ENCODE measurements at regions not wholly inside any gene's neighbourhood (a gene's known extent, or its start where the extent isn't known, plus 50 kb on each side); places are given as distances from the start of the nearest gene placed in this dataset.

DNA sequence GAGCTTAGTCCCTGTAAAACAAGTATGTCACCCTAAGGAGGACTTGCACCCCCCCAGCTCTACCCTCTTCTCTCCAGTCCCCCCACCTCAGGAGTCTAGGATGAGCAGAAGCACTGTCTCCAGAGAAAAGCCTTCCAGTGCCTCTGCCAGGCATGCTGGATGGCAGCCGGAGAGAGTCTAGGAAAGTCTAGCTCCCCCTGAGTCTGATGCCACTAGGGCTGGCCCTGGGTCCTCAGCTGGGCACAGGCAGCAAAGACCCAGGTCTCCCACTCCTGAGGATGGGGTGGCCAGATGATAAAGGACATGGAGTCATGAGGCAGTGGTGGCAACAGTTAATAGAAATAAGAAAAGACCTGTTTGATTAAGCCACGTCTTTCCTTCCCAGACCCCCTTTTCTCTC, 225.6 kb downstream of the CYP26B1 start:
- CTCF ChIA-PET: interaction anchor here (1.0 to 4.3 kb wide), 4 partner anchors 14 to 824 kb away, joined by 4 to 32 read pairs (median 16); no protein-coding TSS in a partner anchor
- POLR2A ChIA-PET: no interaction called here
- TF ChIP-seq KLF5 (IDR thresholded peaks at IDR 0.05; ENCODE audit: partially characterized antibody) (no peak), PAX8 (IDR thresholded peaks at IDR 0.05) (no peak), MEF2B (IDR thresholded peaks at IDR 0.05; ENCODE audit: partially characterized antibody, poor library complexity, severe bottlenecking) (no peak), RAD21 (IDR thresholded peaks at IDR 0.05; ENCODE audit: insufficient read depth, low read depth, low read length) (no peak), FOXM1 (IDR thresholded peaks at IDR 0.05; ENCODE audit: low read depth, low read length) (no peak), RB1 (IDR thresholded peaks at IDR 0.05; ENCODE audit: borderline replicate concordance) (no peak), NR2F1 (conservative IDR thresholded peaks at IDR 0.05) (no peak)
- TF ChIP-seq, protein P1, sequence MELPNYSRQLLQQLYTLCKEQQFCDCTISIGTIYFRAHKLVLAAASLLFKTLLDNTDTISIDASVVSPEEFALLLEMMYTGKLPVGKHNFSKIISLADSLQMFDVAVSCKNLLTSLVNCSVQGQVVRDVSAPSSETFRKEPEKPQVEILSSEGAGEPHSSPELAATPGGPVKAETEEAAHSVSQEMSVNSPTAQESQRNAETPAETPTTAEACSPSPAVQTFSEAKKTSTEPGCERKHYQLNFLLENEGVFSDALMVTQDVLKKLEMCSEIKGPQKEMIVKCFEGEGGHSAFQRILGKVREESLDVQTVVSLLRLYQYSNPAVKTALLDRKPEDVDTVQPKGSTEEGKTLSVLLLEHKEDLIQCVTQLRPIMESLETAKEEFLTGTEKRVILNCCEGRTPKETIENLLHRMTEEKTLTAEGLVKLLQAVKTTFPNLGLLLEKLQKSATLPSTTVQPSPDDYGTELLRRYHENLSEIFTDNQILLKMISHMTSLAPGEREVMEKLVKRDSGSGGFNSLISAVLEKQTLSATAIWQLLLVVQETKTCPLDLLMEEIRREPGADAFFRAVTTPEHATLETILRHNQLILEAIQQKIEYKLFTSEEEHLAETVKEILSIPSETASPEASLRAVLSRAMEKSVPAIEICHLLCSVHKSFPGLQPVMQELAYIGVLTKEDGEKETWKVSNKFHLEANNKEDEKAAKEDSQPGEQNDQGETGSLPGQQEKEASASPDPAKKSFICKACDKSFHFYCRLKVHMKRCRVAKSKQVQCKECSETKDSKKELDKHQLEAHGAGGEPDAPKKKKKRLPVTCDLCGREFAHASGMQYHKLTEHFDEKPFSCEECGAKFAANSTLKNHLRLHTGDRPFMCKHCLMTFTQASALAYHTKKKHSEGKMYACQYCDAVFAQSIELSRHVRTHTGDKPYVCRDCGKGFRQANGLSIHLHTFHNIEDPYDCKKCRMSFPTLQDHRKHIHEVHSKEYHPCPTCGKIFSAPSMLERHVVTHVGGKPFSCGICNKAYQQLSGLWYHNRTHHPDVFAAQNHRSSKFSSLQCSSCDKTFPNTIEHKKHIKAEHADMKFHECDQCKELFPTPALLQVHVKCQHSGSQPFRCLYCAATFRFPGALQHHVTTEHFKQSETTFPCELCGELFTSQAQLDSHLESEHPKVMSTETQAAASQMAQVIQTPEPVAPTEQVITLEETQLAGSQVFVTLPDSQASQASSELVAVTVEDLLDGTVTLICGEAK (IDR thresholded peaks at IDR 0.05; ENCODE audit: borderline replicate concordance): no peak
- TF ChIP-seq, protein P2, sequence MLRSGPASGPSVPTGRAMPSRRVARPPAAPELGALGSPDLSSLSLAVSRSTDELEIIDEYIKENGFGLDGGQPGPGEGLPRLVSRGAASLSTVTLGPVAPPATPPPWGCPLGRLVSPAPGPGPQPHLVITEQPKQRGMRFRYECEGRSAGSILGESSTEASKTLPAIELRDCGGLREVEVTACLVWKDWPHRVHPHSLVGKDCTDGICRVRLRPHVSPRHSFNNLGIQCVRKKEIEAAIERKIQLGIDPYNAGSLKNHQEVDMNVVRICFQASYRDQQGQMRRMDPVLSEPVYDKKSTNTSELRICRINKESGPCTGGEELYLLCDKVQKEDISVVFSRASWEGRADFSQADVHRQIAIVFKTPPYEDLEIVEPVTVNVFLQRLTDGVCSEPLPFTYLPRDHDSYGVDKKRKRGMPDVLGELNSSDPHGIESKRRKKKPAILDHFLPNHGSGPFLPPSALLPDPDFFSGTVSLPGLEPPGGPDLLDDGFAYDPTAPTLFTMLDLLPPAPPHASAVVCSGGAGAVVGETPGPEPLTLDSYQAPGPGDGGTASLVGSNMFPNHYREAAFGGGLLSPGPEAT (IDR thresholded peaks at IDR 0.05; ENCODE audit: low read depth): no peak
- TF ChIP-seq, protein P3, sequence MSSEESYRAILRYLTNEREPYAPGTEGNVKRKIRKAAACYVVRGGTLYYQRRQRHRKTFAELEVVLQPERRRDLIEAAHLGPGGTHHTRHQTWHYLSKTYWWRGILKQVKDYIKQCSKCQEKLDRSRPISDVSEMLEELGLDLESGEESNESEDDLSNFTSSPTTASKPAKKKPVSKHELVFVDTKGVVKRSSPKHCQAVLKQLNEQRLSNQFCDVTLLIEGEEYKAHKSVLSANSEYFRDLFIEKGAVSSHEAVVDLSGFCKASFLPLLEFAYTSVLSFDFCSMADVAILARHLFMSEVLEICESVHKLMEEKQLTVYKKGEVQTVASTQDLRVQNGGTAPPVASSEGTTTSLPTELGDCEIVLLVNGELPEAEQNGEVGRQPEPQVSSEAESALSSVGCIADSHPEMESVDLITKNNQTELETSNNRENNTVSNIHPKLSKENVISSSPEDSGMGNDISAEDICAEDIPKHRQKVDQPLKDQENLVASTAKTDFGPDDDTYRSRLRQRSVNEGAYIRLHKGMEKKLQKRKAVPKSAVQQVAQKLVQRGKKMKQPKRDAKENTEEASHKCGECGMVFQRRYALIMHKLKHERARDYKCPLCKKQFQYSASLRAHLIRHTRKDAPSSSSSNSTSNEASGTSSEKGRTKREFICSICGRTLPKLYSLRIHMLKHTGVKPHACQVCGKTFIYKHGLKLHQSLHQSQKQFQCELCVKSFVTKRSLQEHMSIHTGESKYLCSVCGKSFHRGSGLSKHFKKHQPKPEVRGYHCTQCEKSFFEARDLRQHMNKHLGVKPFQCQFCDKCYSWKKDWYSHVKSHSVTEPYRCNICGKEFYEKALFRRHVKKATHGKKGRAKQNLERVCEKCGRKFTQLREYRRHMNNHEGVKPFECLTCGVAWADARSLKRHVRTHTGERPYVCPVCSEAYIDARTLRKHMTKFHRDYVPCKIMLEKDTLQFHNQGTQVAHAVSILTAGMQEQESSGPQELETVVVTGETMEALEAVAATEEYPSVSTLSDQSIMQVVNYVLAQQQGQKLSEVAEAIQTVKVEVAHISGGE (CRISPR knock-in tag; IDR thresholded peaks at IDR 0.05): no peak
- TF ChIP-seq, protein P4, sequence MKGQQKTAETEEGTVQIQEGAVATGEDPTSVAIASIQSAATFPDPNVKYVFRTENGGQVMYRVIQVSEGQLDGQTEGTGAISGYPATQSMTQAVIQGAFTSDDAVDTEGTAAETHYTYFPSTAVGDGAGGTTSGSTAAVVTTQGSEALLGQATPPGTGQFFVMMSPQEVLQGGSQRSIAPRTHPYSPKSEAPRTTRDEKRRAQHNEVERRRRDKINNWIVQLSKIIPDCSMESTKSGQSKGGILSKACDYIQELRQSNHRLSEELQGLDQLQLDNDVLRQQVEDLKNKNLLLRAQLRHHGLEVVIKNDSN (IDR thresholded peaks at IDR 0.05; ENCODE audit: borderline replicate concordance, extremely low read length, insufficient read depth, low read depth, low read length): no peak
- TF ChIP-seq, protein P5, sequence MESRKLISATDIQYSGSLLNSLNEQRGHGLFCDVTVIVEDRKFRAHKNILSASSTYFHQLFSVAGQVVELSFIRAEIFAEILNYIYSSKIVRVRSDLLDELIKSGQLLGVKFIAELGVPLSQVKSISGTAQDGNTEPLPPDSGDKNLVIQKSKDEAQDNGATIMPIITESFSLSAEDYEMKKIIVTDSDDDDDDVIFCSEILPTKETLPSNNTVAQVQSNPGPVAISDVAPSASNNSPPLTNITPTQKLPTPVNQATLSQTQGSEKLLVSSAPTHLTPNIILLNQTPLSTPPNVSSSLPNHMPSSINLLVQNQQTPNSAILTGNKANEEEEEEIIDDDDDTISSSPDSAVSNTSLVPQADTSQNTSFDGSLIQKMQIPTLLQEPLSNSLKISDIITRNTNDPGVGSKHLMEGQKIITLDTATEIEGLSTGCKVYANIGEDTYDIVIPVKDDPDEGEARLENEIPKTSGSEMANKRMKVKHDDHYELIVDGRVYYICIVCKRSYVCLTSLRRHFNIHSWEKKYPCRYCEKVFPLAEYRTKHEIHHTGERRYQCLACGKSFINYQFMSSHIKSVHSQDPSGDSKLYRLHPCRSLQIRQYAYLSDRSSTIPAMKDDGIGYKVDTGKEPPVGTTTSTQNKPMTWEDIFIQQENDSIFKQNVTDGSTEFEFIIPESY (IDR thresholded peaks at IDR 0.05): no peak

More for the DNA sequence above, 225.6 kb downstream of the CYP26B1 start:
- Histone ChIP-seq H3K4me1 (ENCODE audit: control insufficient read depth, insufficient read depth, low read length) (no peaks in the 10 kb centered on the region), H3K79me2 (ENCODE audit: control insufficient read depth, insufficient read depth, low read length) (no peaks in the 10 kb centered on the region), H3K4me2 (ENCODE audit: control insufficient read depth, insufficient read depth) (no peak overlapping the region), H2AFZ (ENCODE audit: control insufficient read depth, low read depth, low read length) (no peak overlapping the region), H3K27me3 (replicated peaks in 1 of 2; ENCODE audit: control insufficient read depth in 2 of 2, insufficient read depth in 2 of 2, low read length in 1 of 2) (no peaks in the 10 kb centered on the region), H3K27ac (ENCODE audit: control insufficient read depth, insufficient read depth) (no peak overlapping the region), H3K36me3 (ENCODE audit: control insufficient read depth in 2 of 2, insufficient read depth in 2 of 2, low read length in 1 of 2) (no peaks in the 10 kb centered on the region), H3K9ac (ENCODE audit: control insufficient read depth, insufficient read depth, low read length) (no peak overlapping the region), H4K20me1 (ENCODE audit: control insufficient read depth, insufficient read depth) (no peaks in the 10 kb centered on the region), H3K4me3 (no peak overlapping the region), H3K9me3 (replicated peaks; ENCODE audit: control insufficient read depth, insufficient read depth, low read length) (no peaks in the 10 kb centered on the region)
- 25% methylated on average over 2 of the region's 2 CpGs for WGBS (ENCODE audit: insufficient coverage, insufficient replicate concordance, low lambda C conversion rate, missing lambda C conversion rate)
- BruUV-seq (replicated peaks): no TSS peak
- in situ Hi-C loops (cut with MboI) (no loop called here), intact Hi-C loops (cut with micrococcal nuclease; ENCODE audit: unreplicated experiment) (loop anchor here (5.0 kb wide), 2 partner anchors 215 to 375 kb away; no protein-coding TSS in a partner anchor)
- ATAC-seq (no peak), FAIRE-seq (no peak), DNase-seq (ENCODE audit: low read depth, low spot score) (no peak)
- ChIA-PET SMC1A (ENCODE audit: uncharacterized antibody, unreplicated experiment) (interaction anchor here (0.7 kb wide), 1 partner anchor 375 kb away, joined by 3 read pairs; no protein-coding TSS in a partner anchor), RAD21 (ENCODE audit: unreplicated experiment) (no interaction called here)

Data from GM12878 (cell line).